ENCODE measurements at regions not wholly inside any gene's neighbourhood (a gene's known extent, or its start where the extent isn't known, plus 50 kb on each side); places are given as distances from the start of the nearest gene placed in this dataset.

- Mint-ChIP-seq H3K4me3 (no peak overlapping the region), H3K4me1 (no peaks in the 10 kb centered on the region), H3K36me3 (no peaks in the 10 kb centered on the region), H3K27ac (no peak overlapping the region), H3K9me3 (no peaks in the 10 kb centered on the region), H3K27me3 (peaks cover 6 to 9% of the 10 kb centered on the region in 2 donors)
- no peaks in the 10 kb centered on the region for H3K36me3 ChIP-seq (ENCODE audit: control insufficient read depth in 2 of 2, extremely low read depth in 1 of 2, insufficient read depth in 1 of 2, low read length in 1 of 2)
- no peak overlapping the region for H3K27ac ChIP-seq (ENCODE audit: low read length)
- 85% methylated on average over 9 of the region's 18 CpGs for WGBS (ENCODE audit: insufficient coverage)
- ChIA-PET CTCF (no interaction called here), POLR2A (no interaction called here)
- no peaks in the 10 kb centered on the region for H3K9me3 ChIP-seq
- ATAC-seq (replicated peaks in 1 of 4) (no peak), DNase-seq (no peak)
- peaks cover 0 to 34% of the 10 kb centered on the region in 2 experiments for H3K27me3 ChIP-seq (replicated peaks in 1 of 2; ENCODE audit: control insufficient read depth in 2 of 2, extremely low read depth in 1 of 2, insufficient read depth in 2 of 2, low read length in 1 of 2)
- no peak overlapping the region for H3K4me3 ChIP-seq (ENCODE audit: control insufficient read depth in 1 of 2, extremely low read depth in 1 of 2, low read length in 1 of 2)
- no peaks in the 10 kb centered on the region for H3K4me1 ChIP-seq (ENCODE audit: control insufficient read depth in 1 of 2, extremely low read depth in 1 of 2, insufficient read depth in 2 of 2, low read length in 2 of 2)
Measured at GRCh38 chr15:77722759-77723460, 90.2 kb upstream of the LINGO1 start.

- no peak for DNase-seq
- ChIA-PET POLR2A (no interaction called here), CTCF (no interaction called here)
- Mint-ChIP-seq H3K36me3 (no peaks in the 10 kb centered on the region), H3K9me3 (no peaks in the 10 kb centered on the region), H3K4me3 (no peak overlapping the region), H3K4me1 (no peaks in the 10 kb centered on the region), H3K27ac (no peak overlapping the region), H3K27me3 (peaks cover 6 to 10% of the 10 kb centered on the region in 2 donors)
- WGBS (ENCODE audit: insufficient coverage) = 70% methylated on average over 4 of the region's 7 CpGs
- no peak overlapping the region for H3K4me3 ChIP-seq (ENCODE audit: control insufficient read depth in 1 of 2, extremely low read depth in 1 of 2, low read length in 1 of 2)
- no peaks in the 10 kb centered on the region for H3K36me3 ChIP-seq (ENCODE audit: control insufficient read depth in 2 of 2, extremely low read depth in 1 of 2, insufficient read depth in 1 of 2, low read length in 1 of 2)
- H3K4me1 ChIP-seq (ENCODE audit: control insufficient read depth in 1 of 2, extremely low read depth in 1 of 2, insufficient read depth in 2 of 2, low read length in 2 of 2) = no peaks in the 10 kb centered on the region
- H3K9me3 ChIP-seq = no peaks in the 10 kb centered on the region
- H3K27ac ChIP-seq (ENCODE audit: low read length) = no peak overlapping the region
- H3K27me3 ChIP-seq (replicated peaks in 1 of 2; ENCODE audit: control insufficient read depth in 2 of 2, extremely low read depth in 1 of 2, insufficient read depth in 2 of 2, low read length in 1 of 2) = peaks cover 0 to 40% of the 10 kb centered on the region in 2 experiments
- ATAC-seq (replicated peaks in 1 of 4) = no peak
Measured at GRCh38 chr15:77721963-77722362, 89.3 kb upstream of the LINGO1 start.

GRCh38 chr15:77720655-77721054, 87.9 kb upstream of the LINGO1 start:
- no peak for ATAC-seq (replicated peaks in 1 of 4)
- WGBS (ENCODE audit: insufficient coverage) = 69% methylated on average over 5 of the region's 10 CpGs

GRCh38 chr15:77720173-77720572, 87.5 kb upstream of the LINGO1 start:
- WGBS (ENCODE audit: insufficient coverage) = 64% methylated on average over 12 of the region's 15 CpGs
- Mint-ChIP-seq H3K27me3 (peaks cover 22 to 25% of the 10 kb centered on the region in 2 donors), H3K4me3 (no peak overlapping the region)

More at GRCh38 chr15:77720655-77721054, 87.9 kb upstream of the LINGO1 start:
- DNase-seq = no peak
- ChIA-PET CTCF (interaction anchor here in 1 of 2 donors (0.6 kb wide), 1 partner anchor 289 kb away, joined by 3 read pairs; no protein-coding TSS in a partner anchor), POLR2A (no interaction called here)
- no peaks in the 10 kb centered on the region for H3K36me3 ChIP-seq (ENCODE audit: control insufficient read depth in 2 of 2, extremely low read depth in 1 of 2, insufficient read depth in 1 of 2, low read length in 1 of 2)
- H3K4me3 ChIP-seq (ENCODE audit: control insufficient read depth in 1 of 2, extremely low read depth in 1 of 2, low read length in 1 of 2) = no peak overlapping the region
- Mint-ChIP-seq H3K27ac (no peak overlapping the region), H3K4me1 (peaks cover 0 to 6% (median 0%) of the 10 kb centered on the region in 3 donors), H3K4me3 (no peak overlapping the region), H3K36me3 (no peaks in the 10 kb centered on the region), H3K27me3 (peaks cover 19 to 21% of the 10 kb centered on the region in 2 donors), H3K9me3 (no peaks in the 10 kb centered on the region)
- H3K9me3 ChIP-seq = no peaks in the 10 kb centered on the region
- H3K27ac ChIP-seq (ENCODE audit: low read length) = no peak overlapping the region
- peaks cover 0 to 43% of the 10 kb centered on the region in 2 experiments for H3K27me3 ChIP-seq (replicated peaks in 1 of 2; ENCODE audit: control insufficient read depth in 2 of 2, extremely low read depth in 1 of 2, insufficient read depth in 2 of 2, low read length in 1 of 2)
- H3K4me1 ChIP-seq (ENCODE audit: control insufficient read depth in 1 of 2, extremely low read depth in 1 of 2, insufficient read depth in 2 of 2, low read length in 2 of 2) = no peaks in the 10 kb centered on the region

GRCh38 chr15:77719450-77719849, 86.7 kb upstream of the LINGO1 start:
- Histone ChIP-seq H3K27me3 (replicated peaks in 1 of 2; ENCODE audit: control insufficient read depth in 2 of 2, extremely low read depth in 1 of 2, insufficient read depth in 2 of 2, low read length in 1 of 2) (peaks cover 0 to 50% of the 10 kb centered on the region in 2 experiments), H3K4me1 (ENCODE audit: control insufficient read depth in 1 of 2, extremely low read depth in 1 of 2, insufficient read depth in 2 of 2, low read length in 2 of 2) (no peaks in the 10 kb centered on the region), H3K4me3 (ENCODE audit: control insufficient read depth in 1 of 2, extremely low read depth in 1 of 2, low read length in 1 of 2) (no peak overlapping the region), H3K27ac (ENCODE audit: low read length) (no peak overlapping the region), H3K36me3 (ENCODE audit: control insufficient read depth in 2 of 2, extremely low read depth in 1 of 2, insufficient read depth in 1 of 2, low read length in 1 of 2) (no peaks in the 10 kb centered on the region), H3K9me3 (no peaks in the 10 kb centered on the region)
- no peak for DNase-seq
- 76% methylated on average over 10 of the region's 11 CpGs for WGBS (ENCODE audit: insufficient coverage)
- POLR2A ChIA-PET = no interaction called here
- Mint-ChIP-seq H3K36me3 (no peaks in the 10 kb centered on the region), H3K4me3 (no peak overlapping the region), H3K4me1 (peaks cover 0 to 6% (median 0%) of the 10 kb centered on the region in 3 donors), H3K27me3 (peaks cover 26 to 31% of the 10 kb centered on the region in 2 donors), H3K9me3 (no peaks in the 10 kb centered on the region), H3K27ac (no peak overlapping the region)
- CTCF ChIA-PET = no interaction called here
- ATAC-seq (replicated peaks in 1 of 4) = no peak

More at GRCh38 chr15:77720173-77720572, 87.5 kb upstream of the LINGO1 start:
- Mint-ChIP-seq H3K27ac (no peak overlapping the region), H3K36me3 (no peaks in the 10 kb centered on the region), H3K4me1 (peaks cover 0 to 6% (median 0%) of the 10 kb centered on the region in 3 donors), H3K9me3 (no peaks in the 10 kb centered on the region)
- Histone ChIP-seq H3K4me1 (ENCODE audit: control insufficient read depth in 1 of 2, extremely low read depth in 1 of 2, insufficient read depth in 2 of 2, low read length in 2 of 2) (no peaks in the 10 kb centered on the region), H3K9me3 (no peaks in the 10 kb centered on the region), H3K27ac (ENCODE audit: low read length) (no peak overlapping the region), H3K4me3 (ENCODE audit: control insufficient read depth in 1 of 2, extremely low read depth in 1 of 2, low read length in 1 of 2) (no peak overlapping the region), H3K36me3 (ENCODE audit: control insufficient read depth in 2 of 2, extremely low read depth in 1 of 2, insufficient read depth in 1 of 2, low read length in 1 of 2) (no peaks in the 10 kb centered on the region), H3K27me3 (replicated peaks in 1 of 2; ENCODE audit: control insufficient read depth in 2 of 2, extremely low read depth in 1 of 2, insufficient read depth in 2 of 2, low read length in 1 of 2) (peaks cover 0 to 48% of the 10 kb centered on the region in 2 experiments)
- ATAC-seq (replicated peaks in 1 of 4) (no peak), DNase-seq (no peak)
- ChIA-PET CTCF (interaction anchor here in 1 of 2 donors (0.6 kb wide), 1 partner anchor 289 kb away, joined by 3 read pairs; no protein-coding TSS in a partner anchor), POLR2A (no interaction called here)

GRCh38 chr15:77717333-77717990, 84.8 kb upstream of the LINGO1 start:
- H3K9me3 Mint-ChIP-seq = no peaks in the 10 kb centered on the region
- ChIA-PET POLR2A (no interaction called here), CTCF (no interaction called here)
- no peak overlapping the region for H3K27ac Mint-ChIP-seq
- Histone ChIP-seq H3K4me1 (ENCODE audit: control insufficient read depth in 1 of 2, extremely low read depth in 1 of 2, insufficient read depth in 2 of 2, low read length in 2 of 2) (no peaks in the 10 kb centered on the region), H3K27me3 (replicated peaks in 1 of 2; ENCODE audit: control insufficient read depth in 2 of 2, extremely low read depth in 1 of 2, insufficient read depth in 2 of 2, low read length in 1 of 2) (peaks cover 0 to 49% of the 10 kb centered on the region in 2 experiments), H3K36me3 (ENCODE audit: control insufficient read depth in 2 of 2, extremely low read depth in 1 of 2, insufficient read depth in 1 of 2, low read length in 1 of 2) (no peaks in the 10 kb centered on the region), H3K27ac (ENCODE audit: low read length) (no peak overlapping the region), H3K9me3 (no peaks in the 10 kb centered on the region), H3K4me3 (ENCODE audit: control insufficient read depth in 1 of 2, extremely low read depth in 1 of 2, low read length in 1 of 2) (no peak overlapping the region)
- no peak overlapping the region for H3K4me3 Mint-ChIP-seq
- peaks cover 35 to 37% of the 10 kb centered on the region in 2 donors for H3K27me3 Mint-ChIP-seq
- ATAC-seq (replicated peaks in 1 of 4) (no peak), DNase-seq (no peak)
- 47% methylated on average over 9 of the region's 14 CpGs for WGBS (ENCODE audit: insufficient coverage)
- H3K4me1 Mint-ChIP-seq = peaks cover 0 to 6% (median 0%) of the 10 kb centered on the region in 3 donors
- H3K36me3 Mint-ChIP-seq = no peaks in the 10 kb centered on the region

All from T-cell (primary cell).